Right atrium auricular region (tissue), 2 donors: ENCODE measurements at regions not wholly inside any gene's neighbourhood (a gene's known extent, or its start where the extent isn't known, plus 50 kb on each side); places are given as distances from the start of the nearest gene placed in this dataset.

Source experiments
- DNase-seq: peaks from one replicate; pipeline ENCODE4 v3.0.0-alpha.2; 2019; ENCODE audit warnings: low spot score
- H3K27ac ChIP-seq, 2 donors: fragments of 200-600 bp; sonication (generic); 1 replicate in 1 of 2; 2 replicates in 1 of 2; pipeline ENCODE4 v1.5.1; 2016 to 2019
- H3K27me3 ChIP-seq, 2 donors: fragments of 200-600 bp; sonication (generic); one replicate each; pipeline versions ENCODE4 v1.5.1 to v1.6.0; 2017 to 2019
- H3K36me3 ChIP-seq: fragments of 200-600 bp; sonication (generic); one replicate; pipeline ENCODE4 v1.5.1; 2016
- H3K4me1 ChIP-seq, 2 donors: fragments of 200-600 bp; sonication (generic); one replicate each; pipeline versions ENCODE4 v1.5.1 to v1.6.0; 2017 to 2019
- H3K4me3 ChIP-seq, 2 donors: fragments of 200-600 bp; sonication (generic); 1 replicate in 1 of 2; 2 replicates in 1 of 2; pipeline ENCODE4 v1.5.1; 2017 to 2019; ENCODE audit warnings: mild to moderate bottlenecking in 1 of 2, moderate library complexity in 1 of 2
- H3K9me3 ChIP-seq, 2 donors: fragments of 200-600 bp; sonication (generic); one replicate each; pipeline ENCODE4 v1.5.1; 2019
- TF ChIP-seq, protein P1 (sequence below), 2 donors: fragments of 200-600 bp; sonication (generic); IDR thresholded peaks; one replicate each; pipeline ENCODE4 v1.5.1; 2019; ENCODE audit warnings: antibody characterized with exemption in 2 of 2

DNA sequence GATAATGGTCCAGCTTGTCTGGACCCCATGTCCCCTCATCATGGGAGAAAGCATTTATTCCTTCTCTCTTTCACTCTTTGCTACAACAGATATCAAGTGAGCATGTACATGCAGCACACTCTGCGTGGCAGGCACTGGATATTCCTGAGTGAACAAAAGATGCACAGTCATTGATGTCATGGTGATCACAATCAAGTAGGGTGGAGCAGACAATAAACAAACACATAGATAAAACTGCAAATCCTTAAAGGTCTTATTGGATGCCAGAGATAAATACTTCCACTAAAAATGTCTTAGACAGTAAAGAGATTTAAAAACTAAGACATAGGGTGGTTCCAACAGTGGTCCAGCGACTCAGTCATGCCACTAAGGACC lies 178.0 kb downstream of the ZC3H11B start:
- Histone ChIP-seq H3K27ac (no peak overlapping the region), H3K27me3 (no peaks in the 10 kb centered on the region), H3K4me1 (peaks cover 0 to 13% of the 10 kb centered on the region in 2 donors), H3K4me3 (no peak overlapping the region), H3K9me3 (no peaks in the 10 kb centered on the region), H3K36me3 (no peaks in the 10 kb centered on the region)
- TF ChIP-seq, protein P1, sequence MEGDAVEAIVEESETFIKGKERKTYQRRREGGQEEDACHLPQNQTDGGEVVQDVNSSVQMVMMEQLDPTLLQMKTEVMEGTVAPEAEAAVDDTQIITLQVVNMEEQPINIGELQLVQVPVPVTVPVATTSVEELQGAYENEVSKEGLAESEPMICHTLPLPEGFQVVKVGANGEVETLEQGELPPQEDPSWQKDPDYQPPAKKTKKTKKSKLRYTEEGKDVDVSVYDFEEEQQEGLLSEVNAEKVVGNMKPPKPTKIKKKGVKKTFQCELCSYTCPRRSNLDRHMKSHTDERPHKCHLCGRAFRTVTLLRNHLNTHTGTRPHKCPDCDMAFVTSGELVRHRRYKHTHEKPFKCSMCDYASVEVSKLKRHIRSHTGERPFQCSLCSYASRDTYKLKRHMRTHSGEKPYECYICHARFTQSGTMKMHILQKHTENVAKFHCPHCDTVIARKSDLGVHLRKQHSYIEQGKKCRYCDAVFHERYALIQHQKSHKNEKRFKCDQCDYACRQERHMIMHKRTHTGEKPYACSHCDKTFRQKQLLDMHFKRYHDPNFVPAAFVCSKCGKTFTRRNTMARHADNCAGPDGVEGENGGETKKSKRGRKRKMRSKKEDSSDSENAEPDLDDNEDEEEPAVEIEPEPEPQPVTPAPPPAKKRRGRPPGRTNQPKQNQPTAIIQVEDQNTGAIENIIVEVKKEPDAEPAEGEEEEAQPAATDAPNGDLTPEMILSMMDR (IDR thresholded peaks at IDR 0.05), result no peak
- no peak for DNase-seq

DNA sequence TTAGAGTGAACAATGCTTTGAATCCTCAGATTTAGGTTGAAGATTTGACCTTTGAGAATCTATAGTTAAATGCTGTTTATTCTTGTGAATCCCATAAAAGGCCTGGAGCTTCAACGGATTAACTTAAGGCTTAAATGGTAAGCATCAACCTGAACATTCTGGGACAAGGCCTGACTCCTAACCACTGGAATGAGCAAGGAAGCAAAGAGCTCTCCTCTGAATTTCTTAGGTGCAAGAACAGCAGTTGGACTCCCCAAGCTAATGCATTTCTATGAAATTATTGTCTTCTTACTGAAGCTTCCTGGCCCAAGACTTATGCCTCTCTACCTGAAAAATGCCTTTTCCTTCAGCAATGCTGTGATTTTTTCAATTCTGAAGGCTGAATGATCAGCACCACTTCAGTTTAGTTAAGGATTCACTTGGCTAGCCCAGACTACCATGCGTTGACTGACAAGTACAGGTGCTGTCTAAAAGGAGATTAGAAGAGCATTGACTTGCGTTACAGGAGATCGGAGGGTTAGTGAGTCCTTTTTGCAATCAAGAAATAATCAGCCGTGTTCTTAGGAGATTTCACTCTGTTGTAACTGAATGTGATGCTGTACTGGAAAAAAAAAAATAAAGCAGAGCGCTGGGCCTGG lies 178.5 kb downstream of the ZC3H11B start:
- Histone ChIP-seq H3K4me3 (no peak overlapping the region), H3K27ac (no peak overlapping the region), H3K9me3 (no peaks in the 10 kb centered on the region), H3K4me1 (peaks cover 0 to 13% of the 10 kb centered on the region in 2 donors), H3K27me3 (no peaks in the 10 kb centered on the region), H3K36me3 (no peaks in the 10 kb centered on the region)
- TF ChIP-seq, protein P1 (IDR thresholded peaks at IDR 0.05), result no peak
- no peak for DNase-seq

DNA sequence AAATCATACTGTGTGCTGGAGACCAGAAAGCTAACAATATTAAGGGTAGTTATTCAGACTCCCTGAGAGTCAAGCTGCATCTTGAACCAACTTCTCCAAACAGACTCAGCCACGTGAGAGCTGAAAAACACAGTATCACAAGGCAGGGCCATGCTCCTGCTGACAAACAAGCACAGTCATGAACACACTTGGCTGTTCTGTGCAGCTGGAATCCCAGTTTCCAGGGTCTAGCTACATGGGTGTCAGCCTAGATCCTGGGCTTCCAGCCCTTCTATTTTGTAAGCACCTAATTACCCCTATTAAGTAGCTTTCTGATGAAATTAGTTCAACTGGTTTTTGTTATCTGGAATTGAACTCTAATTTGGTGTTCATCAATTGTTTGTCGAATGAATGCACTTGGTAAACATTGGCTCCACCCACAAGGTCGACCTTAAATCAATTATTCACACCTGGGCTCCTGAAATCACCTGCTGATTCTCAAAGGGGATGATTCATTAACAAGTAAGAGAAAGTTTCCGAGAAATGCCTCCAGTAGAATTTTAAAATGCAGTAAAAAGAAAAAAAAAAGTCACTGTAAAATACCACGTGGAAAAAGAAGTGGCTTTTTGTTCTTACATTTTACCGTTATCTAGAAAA lies 179.3 kb downstream of the ZC3H11B start:
- no peaks in the 10 kb centered on the region for H3K27me3 ChIP-seq
- no peak overlapping the region for H3K27ac ChIP-seq
- TF ChIP-seq, protein P1 (IDR thresholded peaks at IDR 0.05), result no peak
- no peaks in the 10 kb centered on the region for H3K9me3 ChIP-seq
- H3K4me3 ChIP-seq, result no peak overlapping the region
- peaks cover 0 to 13% of the 10 kb centered on the region in 2 donors for H3K4me1 ChIP-seq
- H3K36me3 ChIP-seq, result no peaks in the 10 kb centered on the region
- DNase-seq, result no peak

DNA sequence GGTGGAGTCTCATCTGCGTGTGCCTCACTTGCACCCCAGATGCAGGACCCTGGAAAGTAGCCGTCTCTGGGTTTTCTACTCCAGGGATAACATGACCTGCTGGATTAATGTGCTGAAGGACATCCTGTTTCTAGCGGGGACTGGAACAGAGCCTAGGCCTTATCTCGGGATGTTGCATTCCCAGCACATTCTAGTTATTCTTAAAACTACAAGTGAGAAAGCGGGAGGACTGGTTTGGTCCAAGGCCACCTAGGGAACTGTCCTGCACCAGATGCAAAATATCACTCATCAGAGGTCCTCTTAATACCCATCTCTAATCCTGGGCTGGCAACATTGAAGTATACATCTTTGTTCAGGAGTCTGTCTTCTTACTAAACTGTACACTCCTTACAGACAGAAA lies 179.9 kb downstream of the ZC3H11B start:
- TF ChIP-seq, protein P1 (IDR thresholded peaks at IDR 0.05), result no peak
- Histone ChIP-seq H3K36me3 (no peaks in the 10 kb centered on the region), H3K9me3 (no peaks in the 10 kb centered on the region), H3K27ac (no peak overlapping the region), H3K4me3 (no peak overlapping the region), H3K27me3 (no peaks in the 10 kb centered on the region), H3K4me1 (peaks cover 0 to 13% of the 10 kb centered on the region in 2 donors)
- no peak for DNase-seq

DNA sequence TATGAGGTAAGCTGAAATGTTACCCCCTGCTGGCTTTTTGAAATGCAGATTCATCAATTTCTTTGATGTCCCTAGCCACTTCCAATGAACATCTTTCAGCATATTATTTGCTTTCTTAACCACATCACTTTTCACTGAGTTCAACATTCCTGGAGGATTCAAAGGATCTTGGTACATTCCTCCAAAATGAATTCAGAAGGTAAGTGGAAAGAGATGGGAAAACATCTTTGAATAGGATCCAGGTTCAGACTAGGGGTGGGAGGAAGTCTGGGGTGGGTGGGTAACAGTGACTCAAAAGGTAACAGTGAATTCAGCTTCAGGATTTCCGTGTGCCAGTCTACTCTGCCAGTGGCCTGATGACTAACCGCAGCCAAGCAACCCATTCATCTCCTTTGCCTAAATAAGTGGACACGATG lies 180.7 kb downstream of the ZC3H11B start:
- H3K9me3 ChIP-seq, result no peaks in the 10 kb centered on the region
- H3K36me3 ChIP-seq, result no peaks in the 10 kb centered on the region
- DNase-seq, result no peak
- peaks cover 0 to 13% of the 10 kb centered on the region in 2 donors for H3K4me1 ChIP-seq
- TF ChIP-seq, protein P1 (IDR thresholded peaks at IDR 0.05), result no peak
- no peak overlapping the region for H3K27ac ChIP-seq
- no peak overlapping the region for H3K4me3 ChIP-seq
- H3K27me3 ChIP-seq, result no peaks in the 10 kb centered on the region
